NCI-H1436 treated with DMSO at 0.1 percent for 48 hours (cell line): ENCODE measurements at regions not wholly inside any gene's neighbourhood (a gene's known extent, or its start where the extent isn't known, plus 50 kb on each side); places are given as distances from the start of the nearest gene placed in this dataset.
"Not testable (repeated sequence)": the region's sequence is repeated elsewhere in the genome, so short reads cannot be mapped to it uniquely, and the experiment has no call there.

Experiments
- DNase-seq: peaks from one replicate; lab custom pipeline; 2025; lab: John Stamatoyannopoulos, UW

- DNase-seq, result no peak
Observed at GRCh38 chr17:83159204-83160049, 80.0 kb downstream of the METRNL start.

- no peak for DNase-seq
Observed at GRCh38 chr17:83160443-83161297, 81.3 kb downstream of the METRNL start.

GRCh38 chr17:83161298-83162034, 82.1 kb downstream of the METRNL start:
- no peak for DNase-seq

GRCh38 chr17:83162035-83162745, 82.8 kb downstream of the METRNL start:
- DNase-seq, result no peak

GRCh38 chr17:83164490-83164889, 85.1 kb downstream of the METRNL start:
- DNase-seq, result no peak

GRCh38 chr17:83170571-83171260, 91.3 kb downstream of the METRNL start:
- no peak for DNase-seq

- DNase-seq, result no peak
Observed at GRCh38 chr17:83171661-83172060, 92.3 kb downstream of the METRNL start.

GRCh38 chr17:83172099-83172498, 92.7 kb downstream of the METRNL start:
- not testable (repeated sequence) for DNase-seq

- DNase-seq, result not testable (repeated sequence)
Observed at GRCh38 chr17:83172646-83173045, 93.2 kb downstream of the METRNL start.

- not testable (repeated sequence) for DNase-seq
Observed at GRCh38 chr17:83173180-83173913, 93.9 kb downstream of the METRNL start.

- DNase-seq, result no peak
Observed at GRCh38 chr17:83173914-83174361, 94.5 kb downstream of the METRNL start.

GRCh38 chr17:83174362-83175118, 95.1 kb downstream of the METRNL start:
- no peak for DNase-seq

GRCh38 chr17:83175119-83175821, 95.9 kb downstream of the METRNL start:
- DNase-seq, result no peak

- DNase-seq, result no peak
Observed at GRCh38 chr17:83175822-83176622, 96.6 kb downstream of the METRNL start.

GRCh38 chr17:83176623-83177583, 97.5 kb downstream of the METRNL start:
- no peak for DNase-seq

GRCh38 chr17:83177611-83178532, 98.5 kb downstream of the METRNL start:
- no peak for DNase-seq
